PC-9 (cell line): ENCODE measurements at regions not wholly inside any gene's neighbourhood (a gene's known extent, or its start where the extent isn't known, plus 50 kb on each side); places are given as distances from the start of the nearest gene placed in this dataset.

Experiments used
- EZH2 ChIP-seq: fragments of 200-600 bp; sonication (generic); IDR thresholded peaks from 2 replicates; pipeline ENCODE4 v1.8.0; 2017; ENCODE audit warnings: antibody characterized with exemption, low read depth
- TF ChIP-seq, protein P1 (sequence below): fragments of 200-600 bp; sonication (generic); conservative IDR thresholded peaks from 2 replicates; pipeline ENCODE4 v1.6.1; 2017; ENCODE audit warnings: mixed run types, antibody characterized with exemption, mild to moderate bottlenecking, moderate library complexity

DNA sequence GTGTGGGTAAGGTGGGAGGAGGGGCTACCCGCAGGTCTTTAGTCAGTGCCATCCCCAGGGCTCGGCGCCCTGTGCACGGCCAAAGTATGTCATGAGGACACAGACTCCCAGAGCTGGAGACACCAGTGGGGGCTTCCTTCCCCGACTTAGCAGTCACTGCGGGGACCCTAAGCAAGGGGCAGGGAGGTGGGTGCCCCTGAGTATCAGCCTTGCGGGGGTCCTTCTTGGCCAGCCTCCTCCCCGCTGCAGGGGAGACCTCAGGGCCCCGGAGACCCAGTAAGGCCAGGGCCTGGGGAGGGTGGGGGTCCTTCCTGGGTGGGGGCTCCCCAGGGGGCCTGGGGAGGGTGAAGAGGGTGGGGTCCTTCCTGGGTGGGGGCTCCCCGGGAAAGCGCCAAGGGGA is 673.8 kb downstream of the BRD1 start:
- TF ChIP-seq, protein P1, sequence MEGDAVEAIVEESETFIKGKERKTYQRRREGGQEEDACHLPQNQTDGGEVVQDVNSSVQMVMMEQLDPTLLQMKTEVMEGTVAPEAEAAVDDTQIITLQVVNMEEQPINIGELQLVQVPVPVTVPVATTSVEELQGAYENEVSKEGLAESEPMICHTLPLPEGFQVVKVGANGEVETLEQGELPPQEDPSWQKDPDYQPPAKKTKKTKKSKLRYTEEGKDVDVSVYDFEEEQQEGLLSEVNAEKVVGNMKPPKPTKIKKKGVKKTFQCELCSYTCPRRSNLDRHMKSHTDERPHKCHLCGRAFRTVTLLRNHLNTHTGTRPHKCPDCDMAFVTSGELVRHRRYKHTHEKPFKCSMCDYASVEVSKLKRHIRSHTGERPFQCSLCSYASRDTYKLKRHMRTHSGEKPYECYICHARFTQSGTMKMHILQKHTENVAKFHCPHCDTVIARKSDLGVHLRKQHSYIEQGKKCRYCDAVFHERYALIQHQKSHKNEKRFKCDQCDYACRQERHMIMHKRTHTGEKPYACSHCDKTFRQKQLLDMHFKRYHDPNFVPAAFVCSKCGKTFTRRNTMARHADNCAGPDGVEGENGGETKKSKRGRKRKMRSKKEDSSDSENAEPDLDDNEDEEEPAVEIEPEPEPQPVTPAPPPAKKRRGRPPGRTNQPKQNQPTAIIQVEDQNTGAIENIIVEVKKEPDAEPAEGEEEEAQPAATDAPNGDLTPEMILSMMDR = no peak
- no peak for TF ChIP-seq EZH2
